Breast epithelium (tissue), 4 donors: ENCODE measurements at regions not wholly inside any gene's neighbourhood (a gene's known extent, or its start where the extent isn't known, plus 50 kb on each side); places are given as distances from the start of the nearest gene placed in this dataset.

Experiments used
- DNase-seq, 2 donors: peaks; one replicate each; pipeline ENCODE4 v3.0.0-alpha.2; 2019; ENCODE audit warnings: low spot score in 2 of 2
- H3K27ac ChIP-seq, 2 donors: fragments of 200-600 bp; sonication (generic) in 1 of 2; one replicate each; pipeline ENCODE4 v1.5.1; 2016 to 2019; ENCODE audit warnings: mild to moderate bottlenecking in 1 of 2
- H3K27me3 ChIP-seq, 2 donors: fragments of 200-600 bp; sonication (generic) in 1 of 2; one replicate each; pipeline versions ENCODE4 v1.5.1 to v1.6.0; 2017 to 2019; ENCODE audit warnings: control low read depth in 1 of 2, mild to moderate bottlenecking in 1 of 2
- H3K36me3 ChIP-seq: fragments of 200-600 bp; one replicate; pipeline ENCODE4 v1.5.1; 2019
- H3K4me1 ChIP-seq, 2 donors: fragments of 200-600 bp; sonication (generic); one replicate each; pipeline ENCODE4 v1.5.1; 2016 to 2019; ENCODE audit warnings: control low read depth in 1 of 2
- H3K4me3 ChIP-seq, 3 donors: fragments of 200-600 bp; sonication (generic); 1 replicate in 2 of 3; 2 replicates in 1 of 3; pipeline ENCODE4 v1.5.1; 2016 to 2019; ENCODE audit warnings: mild to moderate bottlenecking in 3 of 3, moderate library complexity in 2 of 3
- H3K9me3 ChIP-seq, 2 donors: fragments of 200-600 bp; sonication (generic) in 1 of 2; one replicate each; pipeline ENCODE4 v1.5.1; 2016 to 2019; ENCODE audit warnings: control low read depth in 1 of 2
- CTCF ChIP-seq, 3 donors: fragments of 450-650 bp; IDR thresholded peaks; one replicate each; pipeline ENCODE4 v1.5.1; 2016 to 2017; ENCODE audit warnings: antibody characterized with exemption in 3 of 3, mild to moderate bottlenecking in 3 of 3, moderate library complexity in 3 of 3
- POLR2A ChIP-seq: fragments of 450-650 bp; IDR thresholded peaks from one replicate; pipeline ENCODE4 v1.6.1; 2016; ENCODE audit warnings: antibody characterized with exemption, mild to moderate bottlenecking, moderate library complexity
- POLR2AphosphoS5 ChIP-seq, 3 donors: sonication (generic); formaldehyde crosslinking; IDR thresholded peaks; one replicate each; pipeline ENCODE4 v1.6.1; 2017; ENCODE audit warnings: antibody characterized with exemption in 3 of 3
- intact Hi-C: fragments of 100-400 bp; cut with DNase I; formaldehyde crosslinking; loops from one replicate; pipeline ENCODE4 v1.15.1; 2023; ENCODE audit warnings: low total_unique reads

- H3K27me3 ChIP-seq: no peaks in the 10 kb centered on the region
- no peaks in the 10 kb centered on the region for H3K36me3 ChIP-seq
- H3K4me1 ChIP-seq: no peaks in the 10 kb centered on the region
- no peaks in the 10 kb centered on the region for H3K9me3 ChIP-seq
- no peak for DNase-seq
- H3K4me3 ChIP-seq: no peak overlapping the region
- no peak overlapping the region for H3K27ac ChIP-seq
- intact Hi-C loops: no loop called here
- TF ChIP-seq POLR2A (no peak), CTCF (IDR thresholded peaks at IDR 0.05) (no peak), POLR2AphosphoS5 (IDR thresholded peaks at IDR 0.05) (no peak)
These were observed 145.6 kb upstream of the GALNT17 start for GRCh38 chr7:70986297-70986696.

- DNase-seq: no peak
- intact Hi-C loops: no loop called here
- no peak overlapping the region for H3K27ac ChIP-seq
These were observed 137.8 kb upstream of the GALNT17 start for GRCh38 chr7:70994176-70994575.

GRCh38 chr7:70997261-70997660 lies 134.7 kb upstream of the GALNT17 start:
- no peak overlapping the region for H3K27ac ChIP-seq
- no peaks in the 10 kb centered on the region for H3K9me3 ChIP-seq
- no peak overlapping the region for H3K4me3 ChIP-seq
- no peaks in the 10 kb centered on the region for H3K4me1 ChIP-seq
- H3K27me3 ChIP-seq: no peaks in the 10 kb centered on the region
- no peak for TF ChIP-seq POLR2A
- TF ChIP-seq POLR2AphosphoS5 (IDR thresholded peaks at IDR 0.05): no peak
- TF ChIP-seq CTCF (IDR thresholded peaks at IDR 0.05): no peak
- intact Hi-C loops: no loop called here
- DNase-seq: no peak
- no peaks in the 10 kb centered on the region for H3K36me3 ChIP-seq

More at GRCh38 chr7:70994176-70994575, 137.8 kb upstream of the GALNT17 start:
- no peaks in the 10 kb centered on the region for H3K36me3 ChIP-seq
- no peaks in the 10 kb centered on the region for H3K9me3 ChIP-seq
- TF ChIP-seq POLR2AphosphoS5 (IDR thresholded peaks at IDR 0.05) (no peak), POLR2A (no peak), CTCF (IDR thresholded peaks at IDR 0.05) (no peak)
- no peaks in the 10 kb centered on the region for H3K27me3 ChIP-seq
- H3K4me3 ChIP-seq: no peak overlapping the region
- H3K4me1 ChIP-seq: no peaks in the 10 kb centered on the region

- Histone ChIP-seq H3K36me3 (no peaks in the 10 kb centered on the region), H3K27ac (no peak overlapping the region), H3K4me3 (no peak overlapping the region), H3K4me1 (no peaks in the 10 kb centered on the region), H3K27me3 (no peaks in the 10 kb centered on the region), H3K9me3 (peaks cover 3 to 13% of the 10 kb centered on the region in 2 donors)
- no peak for DNase-seq
- TF ChIP-seq CTCF (IDR thresholded peaks at IDR 0.05) (no peak), POLR2A (no peak)
- intact Hi-C loops: loop anchor here (2.0 kb wide), 1 partner anchor 78 kb away; no protein-coding TSS in a partner anchor
These were observed 126.8 kb upstream of the GALNT17 start for GRCh38 chr7:71005109-71005508.

- no peaks in the 10 kb centered on the region for H3K4me1 ChIP-seq
- no peak for TF ChIP-seq CTCF (IDR thresholded peaks at IDR 0.05)
- TF ChIP-seq POLR2AphosphoS5 (IDR thresholded peaks at IDR 0.05): no peak
- TF ChIP-seq POLR2A: no peak
- DNase-seq: no peak
- no peak overlapping the region for H3K27ac ChIP-seq
- no peak overlapping the region for H3K4me3 ChIP-seq
- intact Hi-C loops: no loop called here
- H3K36me3 ChIP-seq: no peaks in the 10 kb centered on the region
- H3K27me3 ChIP-seq: no peaks in the 10 kb centered on the region
- H3K9me3 ChIP-seq: peaks cover 0 to 3% of the 10 kb centered on the region in 2 donors
These were observed 122.3 kb upstream of the GALNT17 start for GRCh38 chr7:71009636-71010035.
